K562 (cell line): ENCODE measurements at regions not wholly inside any gene's neighbourhood (a gene's known extent, or its start where the extent isn't known, plus 50 kb on each side); places are given as distances from the start of the nearest gene placed in this dataset.

ENCODE experiments used
- ATAC-seq: fragments of 200-7000 bp; cut with Tn5 transposase; 3 replicates; pipeline ENCODE4 v1.9.1; 2020; ENCODE audit warnings: moderate library complexity
- BruUV-seq: library from RNA; stranded (reverse); fragments of 400-500 nt; replicated peaks from 2 replicates; lab custom pipeline; 2021; lab: Mats Ljungman, UMichigan
- CTCF ChIA-PET: fragments of 300-600 bp; formaldehyde crosslinking; extraction: SDS; loops from one replicate; lab custom pipeline; 2021; ENCODE audit warnings: low intra/inter-chr PET ratio; lab: Yijun Ruan, JAX
- POLR2A ChIA-PET: fragments of 300-600, 350-650 bp; sonication (Branson Sonifier 250); formaldehyde crosslinking; extraction: SDS; loops from one replicate; lab custom pipeline; 2021; ENCODE audit warnings: antibody characterized with exemption, inconsistent platforms; lab: Yijun Ruan, JAX
- DNase-seq, 4 experiments: peaks; one replicate each; pipeline versions ENCODE4 v3.0.0 to v3.0.0-alpha.2; 2011 to 2018; ENCODE audit warnings: low spot score in 3 of 4, mixed read lengths in 3 of 4; ENCODE audit errors: extremely low read depth in 1 of 4
- FAIRE-seq: peaks from 2 replicates; lab custom pipeline; 2011; peaks lifted over from hg19 to GRCh38; lab: Jason Lieb, UNC
- H2AFZ ChIP-seq: 2 replicates; pipeline ENCODE4 v1.6.0; 2011; ENCODE audit warnings: low read depth, low read length, control low read depth, inconsistent platforms
- H3K27ac ChIP-seq: fragments of 200-600 bp; 3 replicates; pipeline ENCODE4 v1.8.0; 2011; ENCODE audit warnings: low read depth, mild to moderate bottlenecking, control low read depth, inconsistent platforms, low read length, moderate library complexity, mixed read lengths; ENCODE audit errors: extremely low read depth
- H3K27me3 ChIP-seq, 2 experiments: fragments of 300-600 bp in 1 of 2; 2 replicates in 1 of 2; 3 replicates in 1 of 2; pipeline versions ENCODE4 v1.6.0 to v1.8.0; 2011; ENCODE audit warnings: inconsistent platforms in 2 of 2, low read length in 2 of 2, mild to moderate bottlenecking in 1 of 2, mixed read lengths in 1 of 2, moderate library complexity in 1 of 2; ENCODE audit not compliant: control insufficient read depth in 2 of 2, insufficient read depth in 2 of 2
- H3K36me3 ChIP-seq: fragments of 300-600 bp; 3 replicates; pipeline ENCODE4 v1.8.0; 2011; ENCODE audit warnings: mild to moderate bottlenecking, low read length, inconsistent platforms; ENCODE audit not compliant: control insufficient read depth, insufficient read depth
- H3K4me1 ChIP-seq, 2 experiments: fragments of 200-600 bp in 1 of 2; replicated peaks in 1 of 2; 2 replicates in 1 of 2; 3 replicates in 1 of 2; pipeline versions ENCODE4 v1.5.1 to v1.8.0; 2011; ENCODE audit warnings: inconsistent platforms in 2 of 2, low read length in 2 of 2, mild to moderate bottlenecking in 1 of 2, mixed read lengths in 1 of 2, moderate library complexity in 1 of 2; ENCODE audit not compliant: control insufficient read depth in 2 of 2, insufficient read depth in 2 of 2
- H3K4me2 ChIP-seq: 2 replicates; pipeline ENCODE4 v1.6.1; 2011; ENCODE audit warnings: low read length, control low read depth, inconsistent platforms, mixed read lengths; ENCODE audit not compliant: insufficient read depth
- H3K4me3 ChIP-seq: fragments of 200-600 bp; sonication (generic), shearing (Covaris generic); 2 replicates; pipeline ENCODE4 v1.5.1; 2016; ENCODE audit warnings: control low read depth, inconsistent platforms
- H3K79me2 ChIP-seq: fragments of 200-600 bp; 3 replicates; pipeline ENCODE4 v1.8.0; 2011; ENCODE audit warnings: low read length, inconsistent platforms; ENCODE audit not compliant: control insufficient read depth, insufficient read depth
- H3K9ac ChIP-seq, 2 experiments: 2 replicates each; pipeline versions ENCODE4 v1.6.0 to v1.6.1; 2011; ENCODE audit warnings: low read depth in 2 of 2, low read length in 2 of 2, control low read depth in 1 of 2, inconsistent platforms in 1 of 2, mild to moderate bottlenecking in 1 of 2, mixed read lengths in 1 of 2; ENCODE audit not compliant: insufficient read depth in 1 of 2
- H3K9me1 ChIP-seq: one replicate; pipeline ENCODE4 v1.6.0; 2011; ENCODE audit warnings: inconsistent platforms, mild to moderate bottlenecking, low read length, moderate library complexity; ENCODE audit not compliant: control insufficient read depth, insufficient read depth
- H3K9me3 ChIP-seq: replicated peaks from 2 replicates; pipeline ENCODE4 v1.5.1; 2011; ENCODE audit warnings: low read depth, low read length, inconsistent platforms; ENCODE audit not compliant: control insufficient read depth, insufficient read depth
- H4K20me1 ChIP-seq: replicated peaks from 2 replicates; pipeline ENCODE4 v1.6.1; 2011; ENCODE audit warnings: low read length, inconsistent platforms, mixed read lengths; ENCODE audit not compliant: control insufficient read depth, insufficient read depth
- ARID1B ChIP-seq: fragments of 450-650 bp; IDR thresholded peaks from 2 replicates; pipeline ENCODE4 v1.6.1; 2016; ENCODE audit warnings: antibody characterized with exemption, mild to moderate bottlenecking, inconsistent platforms
- CBFA2T2 ChIP-seq: fragments of 450-650 bp; conservative IDR thresholded peaks from 2 replicates; pipeline ENCODE4 v1.6.1; 2017; ENCODE audit warnings: mild to moderate bottlenecking
- CBFA2T3 ChIP-seq: fragments of 450-650 bp; IDR thresholded peaks from 2 replicates; pipeline ENCODE4 v1.6.1; 2017
- FOSL1 ChIP-seq: fragments of 200-800 bp; sonication (Bioruptor generic); conservative IDR thresholded peaks from 2 replicates; pipeline ENCODE4 v1.6.1; 2016; ENCODE audit warnings: missing genetic modification characterization, missing compliant biosample characterization
- MBD2 ChIP-seq: sonication (generic); IDR thresholded peaks from 2 replicates; pipeline ENCODE4 v1.6.1; 2016; ENCODE audit warnings: low read depth, borderline replicate concordance
- NCOR1 ChIP-seq: fragments of 450-650 bp; IDR thresholded peaks from 2 replicates; pipeline ENCODE4 v1.6.1; 2016; ENCODE audit warnings: mild to moderate bottlenecking, moderate library complexity
- NR4A1 ChIP-seq, 2 experiments: fragments of 250-450 bp in 1 of 2; fragments of 450-650 bp in 1 of 2; sonication (Bioruptor Pico) in 1 of 2; IDR thresholded peaks; 2 replicates each; pipeline versions ENCODE4 v1.4.0 to v1.6.1; 2016 to 2020; ENCODE audit warnings: mild to moderate bottlenecking in 2 of 2, missing compliant biosample characterization in 1 of 2, missing genetic modification characterization in 1 of 2, moderate library complexity in 1 of 2
- NUFIP1 ChIP-seq: fragments of 450-650 bp; IDR thresholded peaks from 2 replicates; pipeline ENCODE4 v1.6.1; 2018; ENCODE audit not compliant: partially characterized antibody
- SMARCC2 ChIP-seq: fragments of 450-650 bp; IDR thresholded peaks from 2 replicates; pipeline ENCODE4 v1.6.1; 2017; ENCODE audit warnings: antibody characterized with exemption, moderate library complexity, mild to moderate bottlenecking, low read depth
- TAF9B ChIP-seq: fragments of 450-650 bp; IDR thresholded peaks from 2 replicates; pipeline ENCODE4 v1.6.1; 2018; ENCODE audit warnings: mild to moderate bottlenecking; ENCODE audit not compliant: partially characterized antibody
- TAL1 ChIP-seq: fragments of 450-650 bp; IDR thresholded peaks from 2 replicates; pipeline ENCODE4 v1.6.1; 2016; ENCODE audit warnings: mild to moderate bottlenecking
- TCF3 ChIP-seq: sonication (generic); formaldehyde crosslinking; IDR thresholded peaks from 2 replicates; pipeline ENCODE4 v1.4.0; 2020; ENCODE audit warnings: mild to moderate bottlenecking, missing genetic modification reagents
- TEAD4 ChIP-seq, 2 experiments: sonication (generic) in 1 of 2; formaldehyde crosslinking in 1 of 2; IDR thresholded peaks; 2 replicates each; pipeline versions ENCODE4 v1.6.1 to v1.8.0; 2012 to 2022; ENCODE audit warnings: borderline replicate concordance in 1 of 2, inconsistent platforms in 1 of 2, low read length in 1 of 2, mild to moderate bottlenecking in 1 of 2, missing genetic modification reagents in 1 of 2
- ZNF174 ChIP-seq: fragments of 250-450 bp; sonication (Bioruptor Pico); IDR thresholded peaks from 2 replicates; pipeline ENCODE4 v1.4.0; 2020; ENCODE audit warnings: mild to moderate bottlenecking
- WGBS: fragments of 100-300 bp; shearing (Covaris generic); methylation state at CpG from one replicate; pipeline ENCODE4 v1.1.6; 2016; ENCODE audit warnings: low coverage, mixed read lengths; ENCODE audit not compliant: insufficient coverage; ENCODE audit errors: missing lambda C conversion rate; 5-methylcytosine and 5-hydroxymethylcytosine counted together
- in situ Hi-C: fragments of 300-500 bp; cut with MboI; formaldehyde crosslinking; loops from 4 replicates; pipeline ENCODE4 v1.15.0; 2018; ENCODE audit warnings: inconsistent platforms, mixed read lengths
- intact Hi-C: fragments of 100-400 bp; cut with micrococcal nuclease; formaldehyde crosslinking; loops from 2 replicates; pipeline ENCODE4 v1.14.2; 2022
- TF ChIP-seq, protein P1 (sequence below), 2 experiments: fragments of 450-650 bp; conservative IDR thresholded peaks; 2 replicates each; pipeline ENCODE4 v1.6.1; 2017; ENCODE audit warnings: mild to moderate bottlenecking in 2 of 2, moderate library complexity in 2 of 2
- TF ChIP-seq, protein P2 (sequence below): sonication (generic); formaldehyde crosslinking; IDR thresholded peaks from 2 replicates; pipeline ENCODE4 v1.8.0; 2022; ENCODE audit warnings: mild to moderate bottlenecking, missing genetic modification reagents, borderline replicate concordance

DNA sequence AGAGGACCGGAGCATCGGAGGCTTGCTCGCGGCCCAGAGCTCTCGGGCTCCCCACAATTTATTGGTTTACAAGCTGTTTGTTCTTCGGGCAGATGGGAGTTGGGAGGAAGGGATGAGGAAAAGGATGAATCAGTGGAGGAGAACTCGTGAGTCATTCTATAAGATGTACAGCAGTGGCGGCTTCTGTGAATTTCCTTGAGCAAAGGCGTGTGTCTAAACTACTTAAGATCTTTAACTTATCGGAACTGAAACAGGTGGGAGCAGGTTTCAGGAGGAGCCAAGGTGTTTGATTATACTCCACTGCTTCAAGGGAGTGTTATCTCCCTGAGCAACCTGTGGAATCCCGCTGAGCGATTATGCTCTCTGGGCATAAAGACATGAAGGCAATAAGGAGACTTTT is 50.5 kb upstream of the IBTK start:
- no peak overlapping the region for H3K4me2 ChIP-seq
- no peak overlapping the region for H3K9ac ChIP-seq
- intact Hi-C loops (no loop called here), in situ Hi-C loops (no loop called here)
- TF ChIP-seq ZNF174 (CRISPR knock-in tag): no peak
- no peak for TF ChIP-seq MBD2
- no peak for TF ChIP-seq TAF9B
- TF ChIP-seq CBFA2T2: peak; percentile 63
- TF ChIP-seq NUFIP1: no peak
- 0 out of 2 replicates have a peak, but pooled peaks have one; percentile 9 for TF ChIP-seq ARID1B
- TF ChIP-seq, protein P1, sequence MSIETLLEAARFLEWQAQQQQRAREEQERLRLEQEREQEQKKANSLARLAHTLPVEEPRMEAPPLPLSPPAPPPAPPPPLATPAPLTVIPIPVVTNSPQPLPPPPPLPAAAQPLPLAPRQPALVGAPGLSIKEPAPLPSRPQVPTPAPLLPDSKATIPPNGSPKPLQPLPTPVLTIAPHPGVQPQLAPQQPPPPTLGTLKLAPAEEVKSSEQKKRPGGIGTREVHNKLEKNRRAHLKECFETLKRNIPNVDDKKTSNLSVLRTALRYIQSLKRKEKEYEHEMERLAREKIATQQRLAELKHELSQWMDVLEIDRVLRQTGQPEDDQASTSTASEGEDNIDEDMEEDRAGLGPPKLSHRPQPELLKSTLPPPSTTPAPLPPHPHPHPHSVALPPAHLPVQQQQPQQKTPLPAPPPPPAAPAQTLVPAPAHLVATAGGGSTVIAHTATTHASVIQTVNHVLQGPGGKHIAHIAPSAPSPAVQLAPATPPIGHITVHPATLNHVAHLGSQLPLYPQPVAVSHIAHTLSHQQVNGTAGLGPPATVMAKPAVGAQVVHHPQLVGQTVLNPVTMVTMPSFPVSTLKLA (conservative IDR thresholded peaks at IDR 0.05): no peak
- peak; percentile 33; the same call in 1 of the 2 replicates for TF ChIP-seq TEAD4 (IDR thresholded peaks at IDR 0.05; ENCODE audit: low read length)
- no peak for TF ChIP-seq TEAD4 (CRISPR knock-in tag; IDR thresholded peaks at IDR 0.05; ENCODE audit: borderline replicate concordance)
- TF ChIP-seq TAL1: peak; percentile 45; the same call in 1 of the 2 replicates
- TF ChIP-seq NR4A1 (CRISPR knock-in tag; IDR thresholded peaks at IDR 0.05): no peak
- no peak for TF ChIP-seq NR4A1 (tag; IDR thresholded peaks at IDR 0.05)
- TF ChIP-seq TCF3: peak; percentile 47; the same call in 1 of the 2 replicates
- peak; percentile 69 for TF ChIP-seq CBFA2T3
- TF ChIP-seq, protein P2, sequence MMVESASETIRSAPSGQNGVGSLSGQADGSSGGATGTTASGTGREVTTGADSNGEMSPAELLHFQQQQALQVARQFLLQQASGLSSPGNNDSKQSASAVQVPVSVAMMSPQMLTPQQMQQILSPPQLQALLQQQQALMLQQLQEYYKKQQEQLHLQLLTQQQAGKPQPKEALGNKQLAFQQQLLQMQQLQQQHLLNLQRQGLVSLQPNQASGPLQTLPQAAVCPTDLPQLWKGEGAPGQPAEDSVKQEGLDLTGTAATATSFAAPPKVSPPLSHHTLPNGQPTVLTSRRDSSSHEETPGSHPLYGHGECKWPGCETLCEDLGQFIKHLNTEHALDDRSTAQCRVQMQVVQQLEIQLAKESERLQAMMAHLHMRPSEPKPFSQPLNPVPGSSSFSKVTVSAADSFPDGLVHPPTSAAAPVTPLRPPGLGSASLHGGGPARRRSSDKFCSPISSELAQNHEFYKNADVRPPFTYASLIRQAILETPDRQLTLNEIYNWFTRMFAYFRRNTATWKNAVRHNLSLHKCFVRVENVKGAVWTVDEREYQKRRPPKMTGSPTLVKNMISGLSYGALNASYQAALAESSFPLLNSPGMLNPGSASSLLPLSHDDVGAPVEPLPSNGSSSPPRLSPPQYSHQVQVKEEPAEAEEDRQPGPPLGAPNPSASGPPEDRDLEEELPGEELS (CRISPR knock-in tag): no peak
- TF ChIP-seq SMARCC2: no peak
- TF ChIP-seq FOSL1 (tag): peak; percentile 66
- peak; percentile 10; the same call in 1 of the 2 replicates for TF ChIP-seq NCOR1
- H3K4me3 ChIP-seq: no peak overlapping the region
- CTCF ChIA-PET: no interaction called here
- FAIRE-seq: no peak
- no peaks in the 10 kb centered on the region for H3K79me2 ChIP-seq
- no peaks in the 10 kb centered on the region for H4K20me1 ChIP-seq
- ATAC-seq: no peak
- DNase-seq: peak in 1 of 4 experiments; percentile 24
- H3K9me1 ChIP-seq: no peaks in the 10 kb centered on the region
- H3K4me1 ChIP-seq: no peaks in the 10 kb centered on the region; a peak in 1 of 5 replicates
- WGBS: under 1% methylated on average over 12 of the region's 12 CpGs
- H3K27ac ChIP-seq: no peak overlapping the region
- no peaks in the 10 kb centered on the region; a peak in 2 of 5 replicates for H3K27me3 ChIP-seq
- H3K9me3 ChIP-seq: no peaks in the 10 kb centered on the region
- no peak overlapping the region for H2AFZ ChIP-seq
- POLR2A ChIA-PET: no interaction called here
- BruUV-seq: no TSS peak
- H3K36me3 ChIP-seq: no peaks in the 10 kb centered on the region
